GM18907 (cell line): ENCODE measurements at regions not wholly inside any gene's neighbourhood (a gene's known extent, or its start where the extent isn't known, plus 50 kb on each side); places are given as distances from the start of the nearest gene placed in this dataset.
"Not testable (repeated sequence)": the region's sequence is repeated elsewhere in the genome, so short reads cannot be mapped to it uniquely, and the experiment has no call there.

Experiments
- ATAC-seq: cut with Tn5 transposase; IDR thresholded peaks from one replicate; pipeline ENCODE4 v1.9.1; 2021; ENCODE audit warnings: mild to moderate bottlenecking, moderate library complexity; ENCODE audit not compliant: unreplicated experiment

DNA sequence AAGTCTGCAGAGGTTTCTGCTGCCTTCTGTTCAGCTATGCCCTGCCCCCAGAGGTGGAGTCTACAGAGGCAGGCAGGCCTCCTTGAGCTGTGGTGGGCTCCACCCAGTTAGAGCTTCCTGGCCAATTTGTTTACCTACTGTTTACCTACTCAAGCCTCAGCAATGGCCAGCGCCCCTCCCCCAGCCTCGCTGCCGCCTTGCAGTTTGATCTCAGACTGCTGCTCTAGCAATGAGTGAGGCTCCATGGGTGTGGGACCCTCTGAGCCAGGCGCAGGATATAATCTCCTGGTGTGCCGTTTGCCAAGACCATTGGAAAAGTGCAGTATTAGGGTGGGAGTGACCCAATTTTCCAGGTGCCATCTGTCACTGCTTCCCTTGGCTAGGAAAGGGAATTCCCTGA, 1024.9 kb downstream of the PRIM2 start:
- ATAC-seq: not testable (repeated sequence)

- ATAC-seq: not testable (repeated sequence)
These were observed 1030.1 kb downstream of the PRIM2 start for GRCh38 chr6:58347534-58347933.

- not testable (repeated sequence) for ATAC-seq
These were observed 1034.2 kb downstream of the PRIM2 start for GRCh38 chr6:58351619-58352018.

- ATAC-seq: not testable (repeated sequence)
These were observed 1041.0 kb downstream of the PRIM2 start for GRCh38 chr6:58358452-58358851.

DNA sequence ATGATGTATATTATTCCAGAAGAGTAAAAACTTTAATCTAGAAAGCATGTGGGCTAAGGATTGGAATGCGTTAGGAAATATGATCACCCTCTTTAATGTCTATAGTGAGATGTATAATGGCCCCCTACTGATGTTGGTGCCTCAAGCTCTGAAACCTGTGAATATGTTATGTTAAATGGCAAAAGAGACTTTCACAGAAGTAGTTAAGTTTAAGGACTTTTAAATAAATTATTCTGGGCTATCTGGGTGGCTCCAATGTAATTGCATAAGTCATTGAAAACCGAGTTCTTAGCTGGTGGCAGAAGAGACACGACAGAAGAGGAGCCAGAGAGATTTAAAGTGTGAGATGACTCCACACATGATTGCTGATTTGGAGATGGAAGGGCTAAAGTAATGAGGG, 1048.4 kb downstream of the PRIM2 start:
- ATAC-seq: not testable (repeated sequence)

GRCh38 chr6:58406659-58407058, 1089.2 kb downstream of the PRIM2 start:
- not testable (repeated sequence) for ATAC-seq

GRCh38 chr6:58419321-58419720, 1101.9 kb downstream of the PRIM2 start:
- ATAC-seq: no peak
